NCI-H146 treated with DMSO at 0.1 percent for 48 hours (cell line): ENCODE measurements at regions not wholly inside any gene's neighbourhood (a gene's known extent, or its start where the extent isn't known, plus 50 kb on each side); places are given as distances from the start of the nearest gene placed in this dataset.
"Not testable (repeated sequence)": the region's sequence is repeated elsewhere in the genome, so short reads cannot be mapped to it uniquely, and the experiment has no call there.

Experiments
- DNase-seq: peaks from one replicate; lab custom pipeline; 2025; ENCODE audit not compliant: unreplicated experiment; lab: John Stamatoyannopoulos, UW

DNA sequence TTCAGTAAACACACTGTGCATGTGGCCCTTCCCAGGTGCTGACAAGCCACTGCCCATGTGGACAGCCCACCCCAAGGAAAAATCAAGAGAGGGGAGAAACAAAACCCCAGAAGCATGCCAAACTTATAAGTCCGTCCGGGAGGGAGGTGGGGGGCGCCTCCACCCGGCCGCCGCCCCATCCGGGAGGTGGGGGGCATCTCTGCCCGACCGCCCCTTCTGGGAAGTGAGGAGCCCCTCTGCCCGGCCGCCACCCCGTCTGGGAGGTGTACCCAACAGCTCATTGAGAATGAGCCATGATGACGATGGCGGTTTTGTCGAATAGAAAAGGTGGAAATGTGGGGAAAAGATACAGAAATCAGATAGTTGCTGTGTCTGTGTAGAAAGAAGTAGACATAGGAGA lies 53.8 kb upstream of the C2CD4B start:
- DNase-seq, result no peak

GRCh38 chr15:62219799-62220198 lies 54.7 kb upstream of the C2CD4B start:
- DNase-seq, result no peak

- no peak for DNase-seq
These were observed 57.9 kb upstream of the C2CD4B start for GRCh38 chr15:62223020-62223419.

- no peak for DNase-seq
These were observed 63.5 kb upstream of the C2CD4B start for GRCh38 chr15:62228604-62229003.

- DNase-seq, result no peak
These were observed 66.8 kb upstream of the C2CD4B start for GRCh38 chr15:62231856-62232255.

- DNase-seq, result no peak
These were observed 75.3 kb upstream of the C2CD4B start for GRCh38 chr15:62240121-62241096.

- no peak for DNase-seq
These were observed 76.2 kb upstream of the C2CD4B start for GRCh38 chr15:62241135-62241770.

GRCh38 chr15:62242999-62243398 lies 77.9 kb upstream of the C2CD4B start:
- DNase-seq, result no peak

- DNase-seq, result no peak
These were observed 79.7 kb upstream of the C2CD4B start for GRCh38 chr15:62244762-62245161.

DNA sequence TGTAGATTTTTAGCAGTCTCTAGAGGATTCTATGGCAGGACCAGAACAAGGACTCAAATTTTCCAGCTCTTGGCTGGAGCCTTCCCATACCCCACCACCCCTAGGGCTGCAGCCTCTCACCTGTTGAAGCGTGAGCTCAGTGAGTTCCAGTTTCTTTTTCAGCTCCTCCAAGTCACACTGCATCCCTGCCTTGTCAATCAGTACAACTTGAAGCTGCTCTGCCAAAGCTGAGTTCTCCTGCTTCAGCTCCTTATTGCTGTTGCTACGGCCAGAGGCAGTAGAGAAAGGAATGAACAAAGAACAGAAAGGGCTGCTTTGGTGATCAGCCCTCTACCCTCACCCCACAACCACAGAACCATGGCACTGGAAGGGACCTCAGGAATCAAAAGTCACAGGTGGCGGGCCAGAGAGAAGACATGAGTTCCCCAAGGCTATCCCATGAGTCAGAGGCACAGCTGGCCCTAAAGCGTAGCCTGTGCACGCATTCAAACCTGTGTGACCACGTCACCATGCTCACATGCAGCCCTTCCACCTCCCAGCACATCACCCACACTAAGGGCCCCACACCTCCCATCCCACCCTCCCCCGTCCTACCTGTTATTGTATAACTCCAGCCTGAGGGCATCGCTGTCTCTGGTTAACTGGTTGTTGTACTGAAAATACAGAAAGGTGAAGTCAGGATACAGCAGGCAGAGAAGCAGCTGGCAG lies 83.3 kb upstream of the C2CD4B start:
- DNase-seq, result no peak

DNA sequence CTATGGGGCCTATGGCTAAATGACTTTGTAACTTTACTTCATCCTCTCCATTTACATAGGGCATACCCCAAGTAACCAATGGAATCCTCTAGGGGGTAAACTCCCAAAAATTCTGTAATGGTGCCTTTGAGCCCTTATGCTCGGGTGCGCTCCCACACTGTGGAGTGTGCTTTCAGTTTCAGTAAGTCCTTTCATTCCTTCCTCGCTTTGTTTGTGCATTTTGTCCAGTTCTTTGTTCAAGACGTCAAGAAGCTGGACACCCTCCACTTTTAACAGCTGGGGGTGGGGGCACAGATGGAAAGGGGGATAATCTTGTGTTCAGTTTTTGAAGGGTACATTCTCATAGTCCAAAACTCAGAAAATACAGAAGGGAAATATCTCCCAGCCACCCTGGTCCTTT lies 84.4 kb upstream of the C2CD4B start:
- no peak for DNase-seq

- DNase-seq, result no peak
These were observed 85.1 kb upstream of the C2CD4B start for GRCh38 chr15:62250186-62250585.

GRCh38 chr15:62250978-62251377 lies 85.9 kb upstream of the C2CD4B start:
- no peak for DNase-seq

GRCh38 chr15:62253294-62253693 lies 88.2 kb upstream of the C2CD4B start:
- no peak for DNase-seq

DNA sequence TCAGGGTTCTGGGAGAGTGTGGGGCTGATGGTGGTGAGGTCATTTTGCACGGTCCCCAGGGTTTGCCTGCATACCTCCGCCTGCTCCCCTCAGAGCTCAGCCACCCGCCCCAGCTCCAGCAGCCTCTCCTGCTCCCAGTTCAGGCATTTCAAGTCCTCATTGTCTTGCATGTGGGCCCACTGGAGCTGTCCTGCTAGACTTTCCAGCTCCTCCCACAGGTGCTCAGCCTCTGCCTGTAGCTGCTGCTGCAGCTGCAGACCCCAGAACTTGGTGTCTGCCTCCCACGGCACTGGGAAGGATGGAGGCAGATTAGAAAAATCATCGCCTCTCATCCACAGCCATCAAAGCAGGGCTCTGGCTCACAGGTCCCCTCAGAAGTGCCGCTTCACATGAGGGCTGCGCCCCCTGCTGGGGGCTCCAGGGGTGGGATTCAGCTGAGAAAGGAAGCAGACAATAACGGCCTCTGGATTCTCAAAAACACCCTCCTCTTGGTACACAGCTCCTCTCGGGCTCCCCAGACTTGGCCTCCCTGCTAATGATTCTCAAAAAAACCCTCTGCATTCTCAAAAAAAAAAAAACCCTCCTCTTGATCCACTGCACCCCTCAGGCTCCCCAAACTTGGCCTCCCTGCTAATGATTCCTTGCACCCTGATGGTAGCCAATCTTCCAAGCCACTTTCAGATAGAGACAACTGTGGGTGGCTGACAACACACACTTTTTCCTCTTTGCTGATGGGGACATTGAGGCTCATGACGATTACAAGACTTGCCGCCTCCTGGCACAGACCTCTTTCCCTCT lies 89.3 kb upstream of the C2CD4B start:
- DNase-seq, result no peak

- DNase-seq, result not testable (repeated sequence)
These were observed 91.3 kb upstream of the C2CD4B start for GRCh38 chr15:62256430-62256829.

DNA sequence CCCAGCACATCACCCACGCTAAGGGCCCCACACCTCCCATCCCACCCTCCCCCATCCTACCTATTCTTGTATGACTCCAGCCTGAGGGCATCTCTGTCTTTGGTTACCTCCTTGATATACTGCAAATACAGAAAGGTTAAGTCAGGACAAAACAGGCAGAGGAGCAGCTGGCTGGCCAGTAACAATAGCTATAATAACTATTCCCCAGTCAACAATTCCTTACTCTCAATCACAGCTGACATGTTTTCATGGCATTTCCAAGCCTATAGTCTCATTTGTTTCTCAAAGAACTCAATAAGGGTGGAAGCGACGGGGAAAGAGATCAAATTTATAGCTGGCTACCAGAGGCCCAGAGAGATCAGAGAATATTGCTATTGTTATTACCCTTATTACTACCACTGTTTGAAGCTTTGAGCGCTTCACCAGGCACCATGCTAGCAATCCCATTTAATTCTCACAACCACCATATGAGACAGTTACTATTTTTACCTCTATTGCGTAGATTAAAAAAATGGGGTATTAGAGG lies 93.0 kb upstream of the C2CD4B start:
- DNase-seq, result peak; percentile 79

DNA sequence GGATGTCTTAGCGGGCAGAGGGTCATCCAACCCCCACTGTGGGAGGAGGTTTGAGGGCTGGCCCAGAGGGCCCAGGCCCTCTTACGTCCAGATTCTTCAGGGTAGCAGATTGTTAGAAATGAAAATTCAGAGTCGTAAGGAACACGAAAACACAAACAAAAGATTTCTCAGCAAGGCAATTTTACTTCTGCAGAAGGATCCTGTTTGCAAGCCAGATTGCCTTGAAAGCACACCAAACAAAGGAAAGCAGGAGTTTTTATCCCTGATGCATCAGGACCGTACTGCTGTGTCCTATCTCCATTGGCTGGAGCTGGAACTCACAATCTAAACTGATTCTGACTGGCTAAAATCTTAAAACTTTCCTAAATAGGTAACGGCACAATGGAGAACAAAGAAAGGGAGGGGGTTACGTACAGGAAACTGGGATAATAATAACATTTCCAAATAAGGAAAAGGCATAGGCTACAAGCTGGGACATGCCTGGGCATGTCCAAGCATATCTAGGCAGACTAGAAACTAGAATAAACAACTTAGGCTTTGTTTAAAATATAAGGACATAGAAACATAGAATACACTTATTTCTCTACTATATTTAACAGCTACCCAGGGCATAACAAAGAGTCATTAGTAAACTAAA lies 97.3 kb upstream of the C2CD4B start:
- DNase-seq, result no peak

DNA sequence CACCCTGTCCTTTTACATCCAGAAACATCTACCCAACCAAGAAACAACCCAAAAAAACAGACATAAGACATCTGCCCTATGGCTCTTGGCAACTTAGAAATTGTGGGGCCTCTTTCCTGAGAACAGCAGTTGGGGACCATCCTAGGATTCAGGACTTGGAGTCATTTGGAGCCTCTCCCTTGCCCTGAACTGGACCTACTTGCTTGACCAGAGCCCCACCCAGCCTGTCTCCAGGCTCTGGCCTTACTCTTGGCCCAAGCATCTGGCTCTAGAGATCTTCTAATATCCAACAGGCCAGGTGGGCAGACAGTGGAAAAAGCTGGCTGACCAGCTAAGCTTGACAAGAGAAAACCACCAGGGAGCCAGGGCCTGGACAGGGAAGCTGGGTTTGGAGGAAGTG lies 99.1 kb upstream of the C2CD4B start:
- DNase-seq, result no peak

GRCh38 chr15:62269504-62269903 lies 104.4 kb upstream of the C2CD4B start:
- no peak for DNase-seq
